IMR-90 (cell line): ENCODE measurements at regions not wholly inside any gene's neighbourhood (a gene's known extent, or its start where the extent isn't known, plus 50 kb on each side); places are given as distances from the start of the nearest gene placed in this dataset.

Experiments
- CEBPB ChIP-seq: IDR thresholded peaks from 2 replicates; pipeline ENCODE4 v1.6.1; 2012; ENCODE audit warnings: low read depth, low read length, improper control_type of control experiment
- MAZ ChIP-seq: IDR thresholded peaks from 2 replicates; pipeline ENCODE4 v1.6.1; 2012; ENCODE audit warnings: low read depth, mild to moderate bottlenecking, low read length, improper control_type of control experiment, moderate library complexity, borderline replicate concordance
- POLR2A ChIP-seq: IDR thresholded peaks from 2 replicates; pipeline ENCODE4 v1.6.1; 2012; ENCODE audit warnings: mild to moderate bottlenecking, low read depth, low read length
- USF2 ChIP-seq: fragments of 150-350 bp; IDR thresholded peaks from 2 replicates; pipeline ENCODE4 v1.6.1; 2017; ENCODE audit warnings: mild to moderate bottlenecking, antibody characterized with exemption, low read length, low read depth
- TF ChIP-seq, protein P1 (sequence below): conservative IDR thresholded peaks from 2 replicates; pipeline ENCODE4 v1.5.1; 2012; ENCODE audit warnings: mild to moderate bottlenecking, low read depth, low read length, improper control_type of control experiment

GRCh38 chr3:178295292-178295912 lies 240.8 kb upstream of the KCNMB2 start:
- TF ChIP-seq, protein P1, sequence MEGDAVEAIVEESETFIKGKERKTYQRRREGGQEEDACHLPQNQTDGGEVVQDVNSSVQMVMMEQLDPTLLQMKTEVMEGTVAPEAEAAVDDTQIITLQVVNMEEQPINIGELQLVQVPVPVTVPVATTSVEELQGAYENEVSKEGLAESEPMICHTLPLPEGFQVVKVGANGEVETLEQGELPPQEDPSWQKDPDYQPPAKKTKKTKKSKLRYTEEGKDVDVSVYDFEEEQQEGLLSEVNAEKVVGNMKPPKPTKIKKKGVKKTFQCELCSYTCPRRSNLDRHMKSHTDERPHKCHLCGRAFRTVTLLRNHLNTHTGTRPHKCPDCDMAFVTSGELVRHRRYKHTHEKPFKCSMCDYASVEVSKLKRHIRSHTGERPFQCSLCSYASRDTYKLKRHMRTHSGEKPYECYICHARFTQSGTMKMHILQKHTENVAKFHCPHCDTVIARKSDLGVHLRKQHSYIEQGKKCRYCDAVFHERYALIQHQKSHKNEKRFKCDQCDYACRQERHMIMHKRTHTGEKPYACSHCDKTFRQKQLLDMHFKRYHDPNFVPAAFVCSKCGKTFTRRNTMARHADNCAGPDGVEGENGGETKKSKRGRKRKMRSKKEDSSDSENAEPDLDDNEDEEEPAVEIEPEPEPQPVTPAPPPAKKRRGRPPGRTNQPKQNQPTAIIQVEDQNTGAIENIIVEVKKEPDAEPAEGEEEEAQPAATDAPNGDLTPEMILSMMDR, result no peak
- no peak for TF ChIP-seq POLR2A
- no peak for TF ChIP-seq USF2
- TF ChIP-seq CEBPB, result peak; percentile 33; the same call in 1 of the 2 replicates
- no peak for TF ChIP-seq MAZ
